ENCODE measurements at regions not wholly inside any gene's neighbourhood (a gene's known extent, or its start where the extent isn't known, plus 50 kb on each side); places are given as distances from the start of the nearest gene placed in this dataset.
"Not testable (repeated sequence)": the region's sequence is repeated elsewhere in the genome, so short reads cannot be mapped to it uniquely, and the experiment has no call there.

DNA sequence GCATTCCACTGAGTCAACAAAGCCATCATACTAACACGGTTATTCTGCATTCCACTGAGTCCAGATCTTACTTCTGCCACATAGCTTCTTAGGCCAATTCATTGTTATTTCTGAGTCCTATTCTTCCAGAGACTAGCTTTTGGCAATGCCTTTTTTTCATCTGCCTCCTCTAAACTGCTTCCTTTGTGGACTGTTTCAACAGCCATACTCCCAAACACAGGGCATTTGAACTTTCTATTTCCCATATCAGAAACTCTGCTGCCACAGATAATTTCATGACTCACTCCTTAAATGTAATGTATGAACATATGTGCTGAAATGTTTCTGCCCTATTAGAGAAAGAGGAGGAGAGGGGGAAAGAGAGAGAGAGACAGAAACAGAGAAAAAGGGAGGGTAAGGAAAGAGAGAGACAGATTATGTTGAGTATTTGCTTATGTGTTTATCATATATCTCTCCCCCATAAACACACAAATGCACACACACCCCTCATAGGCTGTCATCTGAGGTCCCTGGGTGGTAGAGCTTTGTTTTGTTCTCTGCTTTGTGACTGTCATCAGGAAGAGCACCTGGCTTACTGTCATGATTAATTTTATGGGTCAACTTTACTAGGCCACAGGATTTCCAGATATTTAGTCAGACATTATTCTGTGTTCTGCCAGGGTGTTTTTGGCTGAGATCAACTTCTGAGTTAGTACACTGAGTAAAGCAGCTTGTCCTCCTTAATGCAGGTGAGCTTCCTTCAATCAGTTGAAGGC is 308.0 kb upstream of the KCND2 start:
- TF ChIP-seq, protein P1, sequence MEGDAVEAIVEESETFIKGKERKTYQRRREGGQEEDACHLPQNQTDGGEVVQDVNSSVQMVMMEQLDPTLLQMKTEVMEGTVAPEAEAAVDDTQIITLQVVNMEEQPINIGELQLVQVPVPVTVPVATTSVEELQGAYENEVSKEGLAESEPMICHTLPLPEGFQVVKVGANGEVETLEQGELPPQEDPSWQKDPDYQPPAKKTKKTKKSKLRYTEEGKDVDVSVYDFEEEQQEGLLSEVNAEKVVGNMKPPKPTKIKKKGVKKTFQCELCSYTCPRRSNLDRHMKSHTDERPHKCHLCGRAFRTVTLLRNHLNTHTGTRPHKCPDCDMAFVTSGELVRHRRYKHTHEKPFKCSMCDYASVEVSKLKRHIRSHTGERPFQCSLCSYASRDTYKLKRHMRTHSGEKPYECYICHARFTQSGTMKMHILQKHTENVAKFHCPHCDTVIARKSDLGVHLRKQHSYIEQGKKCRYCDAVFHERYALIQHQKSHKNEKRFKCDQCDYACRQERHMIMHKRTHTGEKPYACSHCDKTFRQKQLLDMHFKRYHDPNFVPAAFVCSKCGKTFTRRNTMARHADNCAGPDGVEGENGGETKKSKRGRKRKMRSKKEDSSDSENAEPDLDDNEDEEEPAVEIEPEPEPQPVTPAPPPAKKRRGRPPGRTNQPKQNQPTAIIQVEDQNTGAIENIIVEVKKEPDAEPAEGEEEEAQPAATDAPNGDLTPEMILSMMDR (IDR thresholded peaks at IDR 0.05; ENCODE audit: extremely low read depth, missing control alignments), result no peak
- DNase-seq (ENCODE audit: low spot score), result no peak

DNA sequence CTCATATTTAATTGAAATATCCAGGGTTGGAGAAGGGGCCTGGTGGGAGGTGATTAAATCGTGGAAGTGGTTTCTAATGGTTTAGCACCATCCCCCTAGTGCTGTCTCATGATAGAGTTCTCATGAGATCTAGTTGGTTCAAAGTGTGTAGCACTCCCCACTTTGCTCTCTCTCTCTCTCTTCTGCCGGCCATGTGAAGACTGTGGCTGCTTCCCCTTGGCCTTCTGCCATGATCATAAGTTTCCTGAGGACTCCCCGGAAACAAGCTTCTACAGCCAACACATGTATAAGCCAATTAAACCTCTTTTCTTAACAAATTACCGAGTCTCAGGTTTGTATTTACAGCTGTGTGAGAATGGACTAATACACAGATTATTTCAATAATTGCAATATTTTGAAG is 305.8 kb upstream of the KCND2 start:
- DNase-seq (ENCODE audit: low spot score), result no peak
- TF ChIP-seq, protein P1 (IDR thresholded peaks at IDR 0.05; ENCODE audit: extremely low read depth, missing control alignments), result no peak

DNA sequence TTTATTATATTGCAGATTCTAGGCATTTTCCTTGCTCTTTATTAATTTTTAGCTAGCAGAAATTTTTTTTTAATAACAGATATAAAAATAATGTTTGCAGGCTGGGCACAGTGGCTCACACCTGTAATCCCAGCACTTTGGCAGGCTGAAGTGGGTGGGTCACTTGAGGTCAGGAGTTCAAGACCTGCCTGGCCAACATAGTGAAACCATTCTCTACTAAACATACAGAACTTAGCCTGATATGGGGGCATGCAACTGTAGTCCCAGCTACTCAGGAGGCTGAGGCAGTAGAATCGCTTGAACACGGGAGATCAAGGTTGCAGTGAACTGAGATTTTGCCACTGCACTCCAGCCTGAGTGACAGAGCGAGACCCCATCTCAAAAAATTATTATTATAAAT is 304.6 kb upstream of the KCND2 start:
- DNase-seq (ENCODE audit: low spot score), result not testable (repeated sequence)

DNA sequence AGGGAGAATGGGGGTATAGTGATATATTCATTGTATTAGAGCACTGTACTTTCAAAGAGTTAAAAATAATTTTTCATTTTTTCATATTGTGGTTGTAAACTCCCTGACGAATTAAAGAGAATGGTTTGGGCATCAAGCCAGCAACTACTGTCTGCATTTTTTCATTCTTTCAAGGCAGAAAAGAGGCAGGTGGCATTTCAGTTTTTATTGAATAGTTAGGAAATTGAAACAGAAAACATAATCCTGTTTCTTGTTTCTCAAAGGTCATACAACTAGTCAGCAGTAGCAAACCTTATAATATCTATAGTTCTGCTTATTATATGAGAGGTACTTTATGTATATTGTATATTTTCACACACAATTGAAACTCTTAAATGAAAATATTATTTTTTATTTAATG is 303.9 kb upstream of the KCND2 start:
- no peak for DNase-seq (ENCODE audit: low spot score)
- TF ChIP-seq, protein P1 (IDR thresholded peaks at IDR 0.05; ENCODE audit: extremely low read depth, missing control alignments), result no peak

DNA sequence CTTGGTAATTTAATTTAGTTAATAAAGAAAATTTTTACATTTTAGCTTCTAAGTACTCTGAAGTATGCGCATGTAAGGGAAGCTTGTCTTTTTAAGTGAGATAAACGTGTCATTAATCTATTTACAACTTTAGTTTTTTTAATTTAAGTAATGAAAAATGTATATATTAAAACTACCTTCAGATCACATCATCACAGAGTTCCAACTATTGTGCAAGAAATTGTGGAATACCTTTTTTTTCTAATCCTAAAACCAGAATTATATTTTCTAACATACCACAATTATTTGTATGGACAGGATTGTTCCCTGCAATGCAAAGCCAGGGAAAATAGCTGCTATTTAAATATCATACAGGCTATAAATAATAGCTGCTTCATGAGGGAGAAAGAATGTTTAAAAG is 303.2 kb upstream of the KCND2 start:
- DNase-seq (ENCODE audit: low spot score), result no peak
- TF ChIP-seq, protein P1 (IDR thresholded peaks at IDR 0.05; ENCODE audit: extremely low read depth, missing control alignments), result no peak

DNA sequence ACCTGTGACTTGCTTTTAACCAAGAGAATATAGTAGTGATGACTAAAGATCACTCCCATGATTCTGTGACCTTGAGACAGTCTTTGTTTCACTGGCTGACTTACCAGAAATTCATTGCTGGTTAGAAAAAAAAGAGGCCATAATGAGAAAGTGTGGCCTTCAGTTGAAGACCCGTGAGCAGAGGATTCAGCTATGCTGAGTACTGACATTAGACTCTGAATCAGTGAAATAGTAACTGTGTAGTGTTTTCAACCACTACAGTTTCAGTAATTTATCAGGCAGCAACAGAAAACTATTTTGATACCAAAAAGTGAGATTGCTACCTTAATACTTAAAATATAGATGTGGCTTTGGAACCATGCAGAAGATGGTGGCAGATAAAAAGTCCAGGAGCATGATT is 298.0 kb upstream of the KCND2 start:
- TF ChIP-seq, protein P1 (IDR thresholded peaks at IDR 0.05; ENCODE audit: extremely low read depth, missing control alignments), result no peak
- no peak for DNase-seq (ENCODE audit: low spot score)

DNA sequence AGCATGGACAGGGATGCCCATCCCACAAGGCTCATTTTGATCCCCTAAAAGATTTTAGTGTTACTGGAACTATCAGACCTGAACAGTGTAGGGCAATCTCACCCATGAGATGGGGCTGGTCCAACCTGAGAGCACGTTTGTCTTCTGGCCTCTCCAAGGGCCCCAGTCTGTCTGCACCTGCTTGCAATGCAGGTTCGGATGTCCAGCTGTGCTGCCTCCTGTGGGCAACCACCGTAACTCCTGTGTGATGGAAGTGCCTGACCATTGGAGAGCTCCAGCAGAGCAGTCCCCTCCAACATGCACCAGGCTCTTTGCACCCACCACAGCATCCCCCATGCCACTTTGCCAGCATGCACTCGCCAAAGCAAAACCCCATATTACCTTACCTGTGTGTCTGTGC is 290.1 kb upstream of the KCND2 start:
- no peak for DNase-seq (ENCODE audit: low spot score)
- TF ChIP-seq, protein P1 (IDR thresholded peaks at IDR 0.05; ENCODE audit: extremely low read depth, missing control alignments), result no peak

DNA sequence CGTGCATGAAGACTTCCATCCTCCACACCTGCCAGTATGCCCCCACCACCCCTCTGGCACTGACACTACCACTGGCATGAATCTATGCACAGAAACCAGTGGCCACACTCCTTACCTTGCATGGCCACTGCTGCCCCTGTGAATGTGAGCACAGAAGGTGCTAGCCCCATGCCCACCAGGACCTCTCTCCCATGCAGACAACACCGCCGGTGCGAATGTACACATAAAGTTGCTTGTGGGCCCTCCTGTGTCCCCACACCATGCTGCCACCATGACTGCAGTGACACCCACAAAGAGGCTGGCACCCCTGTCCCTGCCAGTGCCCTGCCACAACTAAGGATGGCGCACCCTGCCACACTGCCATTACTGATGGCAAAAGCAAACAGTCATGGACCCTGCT is 289.5 kb upstream of the KCND2 start:
- TF ChIP-seq, protein P1 (IDR thresholded peaks at IDR 0.05; ENCODE audit: extremely low read depth, missing control alignments), result no peak
- no peak for DNase-seq (ENCODE audit: low spot score)
